Muscle of back (tissue), 3 donors: ENCODE measurements at regions not wholly inside any gene's neighbourhood (a gene's known extent, or its start where the extent isn't known, plus 50 kb on each side); places are given as distances from the start of the nearest gene placed in this dataset.
"Not testable (repeated sequence)": the region's sequence is repeated elsewhere in the genome, so short reads cannot be mapped to it uniquely, and the experiment has no call there.

Experiments
- DNase-seq, 3 donors: peaks; one replicate each; pipeline versions ENCODE4 v3.0.0 to v3.0.0-alpha.2; 2013

- peak in 1 of 3 donors; percentile 2 for DNase-seq
These were observed 1846.0 kb upstream of the DEFB115 start for GRCh38 chr20:29411458-29411820.

GRCh38 chr20:29419378-29419777, 1838.1 kb upstream of the DEFB115 start:
- no peak for DNase-seq

GRCh38 chr20:29427201-29428060, 1830.0 kb upstream of the DEFB115 start:
- no peak for DNase-seq

GRCh38 chr20:29430531-29430930, 1826.9 kb upstream of the DEFB115 start:
- DNase-seq = no peak

GRCh38 chr20:29440721-29441120, 1816.7 kb upstream of the DEFB115 start:
- DNase-seq = not testable (repeated sequence)

- peak; percentile 3 to 30 (median 7) for DNase-seq
These were observed 1814.2 kb upstream of the DEFB115 start for GRCh38 chr20:29443206-29443781.

GRCh38 chr20:29443819-29444218, 1813.6 kb upstream of the DEFB115 start:
- DNase-seq = no peak

- peak; percentile 1 to 36 (median 29) for DNase-seq
These were observed 1812.2 kb upstream of the DEFB115 start for GRCh38 chr20:29445050-29445907.

GRCh38 chr20:29447517-29448484, 1809.7 kb upstream of the DEFB115 start:
- DNase-seq = not testable (repeated sequence)

- DNase-seq = no peak
These were observed 1808.5 kb upstream of the DEFB115 start for GRCh38 chr20:29448806-29449470.

GRCh38 chr20:29452186-29452585, 1805.3 kb upstream of the DEFB115 start:
- DNase-seq = no peak

GRCh38 chr20:29456987-29457693, 1800.3 kb upstream of the DEFB115 start:
- not testable (repeated sequence) for DNase-seq

GRCh38 chr20:29472606-29473005, 1784.9 kb upstream of the DEFB115 start:
- DNase-seq = no peak

GRCh38 chr20:29492840-29493239, 1764.6 kb upstream of the DEFB115 start:
- not testable (repeated sequence) for DNase-seq

GRCh38 chr20:29496767-29497166, 1760.7 kb upstream of the DEFB115 start:
- not testable (repeated sequence) for DNase-seq

- peak in 1 of 3 donors; percentile 0 for DNase-seq
These were observed 1760.2 kb upstream of the DEFB115 start for GRCh38 chr20:29497261-29497671.

GRCh38 chr20:29497684-29498083, 1759.8 kb upstream of the DEFB115 start:
- not testable (repeated sequence) for DNase-seq

GRCh38 chr20:29500738-29501137, 1756.7 kb upstream of the DEFB115 start:
- not testable (repeated sequence) for DNase-seq

- DNase-seq = not testable (repeated sequence)
These were observed 1742.8 kb upstream of the DEFB115 start for GRCh38 chr20:29514634-29515033.

GRCh38 chr20:29516847-29517246, 1740.6 kb upstream of the DEFB115 start:
- not testable (repeated sequence) for DNase-seq
